ENCODE measurements at regions not wholly inside any gene's neighbourhood (a gene's known extent, or its start where the extent isn't known, plus 50 kb on each side); places are given as distances from the start of the nearest gene placed in this dataset.
"Not testable (repeated sequence)": the region's sequence is repeated elsewhere in the genome, so short reads cannot be mapped to it uniquely, and the experiment has no call there.

GRCh38 chr9:78383130-78383529 is 86.2 kb downstream of the PSAT1 start:
- DNase-seq = peak; percentile 1

GRCh38 chr9:78386348-78386747 is 89.4 kb downstream of the PSAT1 start:
- DNase-seq = no peak

GRCh38 chr9:78386773-78387172 is 89.8 kb downstream of the PSAT1 start:
- DNase-seq = no peak

- DNase-seq = no peak
These were observed 96.4 kb downstream of the PSAT1 start for GRCh38 chr9:78393340-78393739.

- no peak for DNase-seq
These were observed 97.0 kb downstream of the PSAT1 start for GRCh38 chr9:78393932-78394331.

GRCh38 chr9:78396087-78396486 is 99.2 kb downstream of the PSAT1 start:
- no peak for DNase-seq

- no peak for DNase-seq
These were observed 100.1 kb downstream of the PSAT1 start for GRCh38 chr9:78397045-78397444.

- no peak for DNase-seq
These were observed 100.5 kb downstream of the PSAT1 start for GRCh38 chr9:78397454-78397853.

GRCh38 chr9:78399153-78399552 is 102.2 kb downstream of the PSAT1 start:
- DNase-seq = no peak

GRCh38 chr9:78400496-78400895 is 103.6 kb downstream of the PSAT1 start:
- no peak for DNase-seq

GRCh38 chr9:78405461-78405860 is 108.5 kb downstream of the PSAT1 start:
- no peak for DNase-seq

GRCh38 chr9:78406146-78406545 is 109.2 kb downstream of the PSAT1 start:
- no peak for DNase-seq

GRCh38 chr9:78406933-78407332 is 110.0 kb downstream of the PSAT1 start:
- peak; percentile 17 for DNase-seq

- no peak for DNase-seq
These were observed 110.8 kb downstream of the PSAT1 start for GRCh38 chr9:78407636-78408312.

GRCh38 chr9:78408388-78408787 is 111.5 kb downstream of the PSAT1 start:
- DNase-seq = no peak

- not testable (repeated sequence) for DNase-seq
These were observed 113.1 kb downstream of the PSAT1 start for GRCh38 chr9:78409928-78410510.

GRCh38 chr9:78422309-78422708 is 125.4 kb downstream of the PSAT1 start:
- DNase-seq = no peak

- DNase-seq = no peak
These were observed 127.4 kb downstream of the PSAT1 start for GRCh38 chr9:78424299-78424698.

GRCh38 chr9:78428640-78429039 is 131.7 kb downstream of the PSAT1 start:
- DNase-seq = no peak

GRCh38 chr9:78430387-78430786 is 133.5 kb downstream of the PSAT1 start:
- no peak for DNase-seq

- not testable (repeated sequence) for DNase-seq
These were observed 134.1 kb downstream of the PSAT1 start for GRCh38 chr9:78431039-78431438.

GRCh38 chr9:78436873-78437272 is 139.9 kb downstream of the PSAT1 start:
- DNase-seq = no peak

- no peak for DNase-seq
These were observed 140.4 kb downstream of the PSAT1 start for GRCh38 chr9:78437296-78437695.

- no peak for DNase-seq
These were observed 140.9 kb downstream of the PSAT1 start for GRCh38 chr9:78437806-78438205.

GRCh38 chr9:78438211-78438610 is 141.3 kb downstream of the PSAT1 start:
- DNase-seq = no peak

Measured in inflammatory macrophage treated with lipopolysaccharide for 4 hours (primary cell).